Right ventricle myocardium superior (tissue), 1 donor: ENCODE measurements at regions not wholly inside any gene's neighbourhood (a gene's known extent, or its start where the extent isn't known, plus 50 kb on each side); places are given as distances from the start of the nearest gene placed in this dataset.
"Not testable (repeated sequence)": the region's sequence is repeated elsewhere in the genome, so short reads cannot be mapped to it uniquely, and the experiment has no call there.

Experiments used
- ATAC-seq: fragments of 200-7000 bp; cut with Tn5 transposase; one replicate; pipeline ENCODE4 v1.9.1; 2020; ENCODE audit warnings: mild to moderate bottlenecking; ENCODE audit not compliant: poor library complexity
- DNase-seq: peaks from one replicate; pipeline ENCODE4 v3.0.0-alpha.2; 2020
- intact Hi-C: fragments of 100-400 bp; cut with DNase I; formaldehyde crosslinking; loops from one replicate; pipeline ENCODE4 v1.11.2; 2022
- donor health status: DM: no; HTN: yes; CAD: no; lungs with severe emphysema.

GRCh38 chr20:29109386-29109785 is 2148.1 kb upstream of the DEFB115 start:
- intact Hi-C loops, DNase-seq, ATAC-seq: not testable (repeated sequence)

- DNase-seq, ATAC-seq: not testable (repeated sequence)
- intact Hi-C loops: loop anchor here (10.0 kb wide), 1 partner anchor 740 kb away; no protein-coding TSS in a partner anchor
Observed at GRCh38 chr20:29115097-29115496, 2142.4 kb upstream of the DEFB115 start.

DNA sequence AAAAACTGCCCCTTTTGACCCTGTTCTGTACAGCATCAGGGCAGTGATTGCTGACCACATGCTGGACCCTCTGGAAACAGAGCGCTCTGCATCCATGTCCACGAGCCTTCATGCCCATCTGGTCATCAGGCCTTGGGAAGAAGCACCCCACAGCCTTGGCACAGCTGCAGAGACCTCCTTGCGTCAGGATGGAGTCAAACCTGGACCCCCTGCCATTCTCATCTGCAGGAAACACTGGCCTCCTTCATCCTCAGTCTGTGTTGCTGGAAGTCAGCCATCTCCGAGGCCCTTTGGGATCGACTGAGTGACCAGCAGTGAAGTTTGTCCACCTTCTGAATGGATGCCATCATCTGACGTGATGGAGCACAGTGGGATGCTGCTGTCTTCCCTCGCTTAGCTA is 2138.3 kb upstream of the DEFB115 start:
- no peak for ATAC-seq
- no peak for DNase-seq
- intact Hi-C loops: loop anchor here (10.0 kb wide), 1 partner anchor 736 kb away; no protein-coding TSS in a partner anchor

DNA sequence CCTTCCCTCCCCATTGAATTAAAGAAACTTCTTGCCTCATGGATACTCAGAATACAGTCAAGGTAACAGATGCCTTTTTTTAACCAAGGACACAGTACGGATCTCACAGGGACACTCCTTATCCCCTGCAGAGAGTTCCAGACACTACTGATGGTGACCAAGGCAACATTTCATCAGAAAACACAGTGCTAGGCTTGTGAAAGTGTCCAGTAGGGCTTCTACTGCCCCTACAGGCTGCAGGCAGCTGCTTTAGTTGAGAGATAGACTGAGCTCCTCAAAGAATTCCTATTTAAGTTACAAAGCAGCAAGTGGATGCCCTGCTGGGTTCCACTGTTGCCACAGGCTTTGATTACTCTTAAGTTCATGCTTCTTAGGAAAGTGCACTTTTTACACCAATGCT is 2137.8 kb upstream of the DEFB115 start:
- not testable (repeated sequence) for ATAC-seq, DNase-seq
- intact Hi-C loops: loop anchor here (10.0 kb wide), 1 partner anchor 735 kb away; no protein-coding TSS in a partner anchor

GRCh38 chr20:29120088-29120487 is 2137.4 kb upstream of the DEFB115 start:
- intact Hi-C loops, ATAC-seq: not testable (repeated sequence)

DNA sequence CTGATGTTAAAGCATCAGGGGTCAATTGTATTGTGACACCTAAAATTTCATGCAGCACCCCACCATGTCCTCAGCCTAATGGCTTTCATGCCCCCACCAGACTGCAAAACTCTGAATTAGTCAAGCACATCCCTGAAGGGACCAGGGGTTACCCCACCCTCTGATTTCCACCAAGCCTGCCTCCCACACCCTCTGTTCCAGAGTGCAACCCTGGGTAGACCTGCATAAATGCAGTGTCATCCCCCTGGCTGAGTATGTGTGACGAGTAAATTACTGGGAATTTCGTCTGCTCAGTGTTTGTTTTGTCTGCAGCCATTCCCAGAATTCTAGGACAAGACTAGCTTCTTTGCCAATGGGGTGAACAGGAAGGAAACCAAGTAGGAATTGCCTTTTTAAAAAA is 2136.9 kb upstream of the DEFB115 start:
- ATAC-seq, DNase-seq, intact Hi-C loops: not testable (repeated sequence)

More at GRCh38 chr20:29120088-29120487, 2137.4 kb upstream of the DEFB115 start:
- not testable (repeated sequence) for DNase-seq

DNA sequence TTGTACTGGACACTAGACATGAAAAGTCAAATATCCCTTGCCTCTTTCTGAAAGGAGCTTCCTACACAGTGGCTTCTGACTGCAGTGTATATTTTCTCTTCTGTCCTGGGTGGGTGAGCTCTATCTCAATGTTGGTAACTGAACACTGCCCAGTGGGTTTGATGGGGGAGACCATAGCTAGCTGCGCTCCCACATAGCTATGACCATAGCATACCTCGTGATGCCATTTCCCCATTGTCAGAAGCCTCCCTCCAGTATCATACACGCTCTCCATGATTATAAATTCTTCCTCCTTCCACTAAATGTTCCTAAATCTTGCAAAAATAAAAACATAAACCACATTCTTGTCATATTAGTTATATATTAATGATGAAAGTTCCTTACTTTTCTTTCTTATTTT is 2134.7 kb upstream of the DEFB115 start:
- intact Hi-C loops, DNase-seq, ATAC-seq: not testable (repeated sequence)

DNA sequence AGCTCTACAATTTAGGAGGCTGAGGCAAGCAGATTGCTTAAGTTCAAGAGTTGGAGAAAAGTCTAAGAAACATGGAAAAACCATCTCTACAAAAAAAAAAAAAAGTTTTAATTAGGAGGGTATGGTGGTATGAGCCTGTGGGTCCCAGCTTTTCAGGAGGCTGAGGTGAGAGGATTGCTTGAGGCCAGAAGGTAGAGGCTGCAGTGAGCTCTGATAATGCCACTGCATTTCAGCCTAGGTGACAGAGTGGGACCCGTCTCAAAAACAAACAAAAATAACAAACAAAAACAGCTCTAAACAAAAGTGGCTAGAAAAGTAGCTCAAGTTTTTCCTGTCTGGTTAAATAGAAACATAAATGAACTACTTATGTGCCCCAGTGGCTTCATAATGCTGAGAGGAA is 2133.6 kb upstream of the DEFB115 start:
- DNase-seq: no peak
- ATAC-seq: no peak
- intact Hi-C loops: no loop called here
